22Rv1 (cell line): ENCODE measurements at regions not wholly inside any gene's neighbourhood (a gene's known extent, or its start where the extent isn't known, plus 50 kb on each side); places are given as distances from the start of the nearest gene placed in this dataset.

Experiments used
- ZFX ChIP-seq: fragments of 450-650 bp; IDR thresholded peaks from 2 replicates; pipeline ENCODE4 v1.6.1; 2017; ENCODE audit warnings: antibody characterized with exemption, borderline replicate concordance
- TF ChIP-seq, protein P1 (sequence below): fragments of 450-650 bp; IDR thresholded peaks from 2 replicates; pipeline ENCODE4 v1.5.1; 2017; ENCODE audit warnings: mild to moderate bottlenecking

GRCh38 chr3:177744873-177745606 lies 547.8 kb upstream of the TBL1XR1 start:
- TF ChIP-seq, protein P1, sequence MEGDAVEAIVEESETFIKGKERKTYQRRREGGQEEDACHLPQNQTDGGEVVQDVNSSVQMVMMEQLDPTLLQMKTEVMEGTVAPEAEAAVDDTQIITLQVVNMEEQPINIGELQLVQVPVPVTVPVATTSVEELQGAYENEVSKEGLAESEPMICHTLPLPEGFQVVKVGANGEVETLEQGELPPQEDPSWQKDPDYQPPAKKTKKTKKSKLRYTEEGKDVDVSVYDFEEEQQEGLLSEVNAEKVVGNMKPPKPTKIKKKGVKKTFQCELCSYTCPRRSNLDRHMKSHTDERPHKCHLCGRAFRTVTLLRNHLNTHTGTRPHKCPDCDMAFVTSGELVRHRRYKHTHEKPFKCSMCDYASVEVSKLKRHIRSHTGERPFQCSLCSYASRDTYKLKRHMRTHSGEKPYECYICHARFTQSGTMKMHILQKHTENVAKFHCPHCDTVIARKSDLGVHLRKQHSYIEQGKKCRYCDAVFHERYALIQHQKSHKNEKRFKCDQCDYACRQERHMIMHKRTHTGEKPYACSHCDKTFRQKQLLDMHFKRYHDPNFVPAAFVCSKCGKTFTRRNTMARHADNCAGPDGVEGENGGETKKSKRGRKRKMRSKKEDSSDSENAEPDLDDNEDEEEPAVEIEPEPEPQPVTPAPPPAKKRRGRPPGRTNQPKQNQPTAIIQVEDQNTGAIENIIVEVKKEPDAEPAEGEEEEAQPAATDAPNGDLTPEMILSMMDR = no peak
- no peak for TF ChIP-seq ZFX
